ENCODE measurements at regions not wholly inside any gene's neighbourhood (a gene's known extent, or its start where the extent isn't known, plus 50 kb on each side); places are given as distances from the start of the nearest gene placed in this dataset.
"Not testable (repeated sequence)": the region's sequence is repeated elsewhere in the genome, so short reads cannot be mapped to it uniquely, and the experiment has no call there.

GRCh38 chr2:2782007-2782406 is 450.9 kb upstream of the MYT1L start:
- no peak for DNase-seq

GRCh38 chr2:2779727-2780126 is 448.7 kb upstream of the MYT1L start:
- no peak for DNase-seq

- DNase-seq: no peak
These were observed 446.8 kb upstream of the MYT1L start for GRCh38 chr2:2777876-2778275.

- DNase-seq: no peak
These were observed 446.1 kb upstream of the MYT1L start for GRCh38 chr2:2777213-2777612.

- no peak for DNase-seq
These were observed 443.9 kb upstream of the MYT1L start for GRCh38 chr2:2775018-2775417.

GRCh38 chr2:2773692-2774091 is 442.6 kb upstream of the MYT1L start:
- no peak for DNase-seq

- not testable (repeated sequence) for DNase-seq
These were observed 442.0 kb upstream of the MYT1L start for GRCh38 chr2:2773080-2773479.

GRCh38 chr2:2771721-2772411 is 440.8 kb upstream of the MYT1L start:
- DNase-seq: no peak

- peak; percentile 11 for DNase-seq
These were observed 438.7 kb upstream of the MYT1L start for GRCh38 chr2:2769481-2770431.

- DNase-seq: no peak
These were observed 437.4 kb upstream of the MYT1L start for GRCh38 chr2:2768476-2768875.

GRCh38 chr2:2767837-2768236 is 436.8 kb upstream of the MYT1L start:
- DNase-seq: no peak

GRCh38 chr2:2765839-2766495 is 434.9 kb upstream of the MYT1L start:
- peak; percentile 9 for DNase-seq

- no peak for DNase-seq
These were observed 434.2 kb upstream of the MYT1L start for GRCh38 chr2:2765176-2765800.

GRCh38 chr2:2764739-2765138 is 433.7 kb upstream of the MYT1L start:
- DNase-seq: no peak

- DNase-seq: no peak
These were observed 432.9 kb upstream of the MYT1L start for GRCh38 chr2:2764001-2764355.

- DNase-seq: no peak
These were observed 432.4 kb upstream of the MYT1L start for GRCh38 chr2:2763351-2764000.

- no peak for DNase-seq
These were observed 431.8 kb upstream of the MYT1L start for GRCh38 chr2:2762913-2763312.

GRCh38 chr2:2762166-2762908 is 431.3 kb upstream of the MYT1L start:
- no peak for DNase-seq

GRCh38 chr2:2758793-2759367 is 427.8 kb upstream of the MYT1L start:
- DNase-seq: no peak

- no peak for DNase-seq
These were observed 426.7 kb upstream of the MYT1L start for GRCh38 chr2:2757764-2758163.

GRCh38 chr2:2756886-2757285 is 425.8 kb upstream of the MYT1L start:
- DNase-seq: no peak

GRCh38 chr2:2755990-2756389 is 424.9 kb upstream of the MYT1L start:
- no peak for DNase-seq
